ENCODE measurements at regions not wholly inside any gene's neighbourhood (a gene's known extent, or its start where the extent isn't known, plus 50 kb on each side); places are given as distances from the start of the nearest gene placed in this dataset.
A peak's percentile ranks its signal among the peaks of the same experiment; 100 is the strongest.

DNA sequence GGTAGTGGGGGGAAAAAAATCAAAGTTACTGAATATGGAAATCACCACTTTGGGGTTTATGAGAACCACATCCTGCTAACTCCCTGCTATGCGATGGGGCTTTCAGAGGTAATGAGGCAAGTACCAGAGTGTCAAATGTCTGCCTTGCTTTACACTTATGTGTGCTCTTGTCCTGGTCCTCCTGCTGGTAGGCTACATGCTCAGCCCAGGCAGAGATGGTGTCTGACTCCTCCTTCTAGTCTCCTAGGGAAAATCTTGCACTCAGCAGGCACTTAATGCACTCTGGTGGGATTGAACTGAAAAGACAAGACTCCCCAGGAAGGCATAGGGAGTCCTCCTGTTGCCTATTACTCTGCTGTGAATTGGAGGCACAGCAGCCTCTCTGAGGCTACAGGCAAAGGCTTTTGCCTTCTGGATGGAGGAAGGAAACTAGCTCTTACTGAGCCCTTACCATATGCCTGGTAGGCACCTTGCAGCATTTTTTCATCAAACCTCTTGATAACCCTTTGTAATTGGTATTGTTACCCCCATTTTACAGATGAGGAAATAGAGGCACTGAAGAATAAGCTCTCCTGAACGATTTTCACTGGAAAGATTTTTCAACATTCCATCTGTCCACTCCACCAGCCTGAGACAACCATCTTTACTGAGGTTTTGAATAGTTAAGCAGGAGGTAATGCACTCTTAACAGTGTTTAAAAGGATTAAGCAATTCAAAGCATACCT is 132.1 kb upstream of the PAX6 start:
- Mint-ChIP-seq H3K27ac (no peak overlapping the region), H3K36me3 (ENCODE audit: insufficient read depth in 1 of 3, low read depth in 3 of 3) (no peaks in the 10 kb centered on the region), H3K4me3 (no peak overlapping the region), H3K27me3 (ENCODE audit: low read depth) (no peaks in the 10 kb centered on the region), H3K9me3 (no peaks in the 10 kb centered on the region), H3K4me1 (peaks cover 11 to 29% of the 10 kb centered on the region in 2 experiments)
- TF ChIP-seq CTCF (conservative IDR thresholded peaks at IDR 0.05), result peak; percentile 25; the same call in 2 of the 3 replicates
- H3K27me3 ChIP-seq (ENCODE audit: insufficient read depth, low read length), result no peaks in the 10 kb centered on the region
- H2AFZ ChIP-seq (ENCODE audit: low read length), result no peak overlapping the region
- no peak overlapping the region for H2BK120ac ChIP-seq (ENCODE audit: low read depth, low read length, poor library complexity, severe bottlenecking)
- no peak overlapping the region for H3K9ac ChIP-seq (ENCODE audit: extremely low read depth, insufficient read length, low read length)
- no CpG with 5 or more reads among the region's 2 CpGs for WGBS (ENCODE audit: extremely low coverage, insufficient read length, low lambda C conversion rate)
- no peak overlapping the region for H3K4me2 ChIP-seq (ENCODE audit: insufficient read depth, insufficient read length, low read length)
- no peak overlapping the region for H3T11ph ChIP-seq (ENCODE audit: low read length)
- H2BK20ac ChIP-seq (ENCODE audit: low read depth, low read length, poor library complexity, severe bottlenecking), result no peak overlapping the region
- no peak overlapping the region for H3K27ac ChIP-seq (ENCODE audit: insufficient read length, low read depth, low read length)
- H3K79me1 ChIP-seq (ENCODE audit: insufficient read depth, low read depth, low read length, poor library complexity, severe bottlenecking), result no peaks in the 10 kb centered on the region
- no peak overlapping the region for H2BK12ac ChIP-seq (ENCODE audit: insufficient read length, low read depth, low read length)
- H4K5ac ChIP-seq (ENCODE audit: insufficient read length, low read depth, low read length), result no peak overlapping the region
- no peak overlapping the region for H4K91ac ChIP-seq (ENCODE audit: insufficient read length, low read depth, low read length)
- no peak overlapping the region for H4K8ac ChIP-seq (replicated peaks; ENCODE audit: insufficient read length, low read depth, low read length)
- H3K79me2 ChIP-seq (ENCODE audit: insufficient read depth, low read length), result no peaks in the 10 kb centered on the region
- no peak overlapping the region for H2BK15ac ChIP-seq (ENCODE audit: low read depth, low read length)
- no peak overlapping the region for H3K56ac ChIP-seq (ENCODE audit: insufficient read length, low read depth, low read length)
- H3K23ac ChIP-seq (ENCODE audit: insufficient read length, low read depth, low read length), result no peak overlapping the region
- H3K18ac ChIP-seq (ENCODE audit: insufficient read length, low read depth, low read length), result no peak overlapping the region
- H2BK5ac ChIP-seq (ENCODE audit: insufficient read length, low read length), result no peak overlapping the region
- no peak for DNase-seq
- no peak overlapping the region for H2AK5ac ChIP-seq (ENCODE audit: insufficient read length, low read length)
- H3K23me2 ChIP-seq (ENCODE audit: insufficient read length, low read depth, low read length, poor library complexity, severe bottlenecking), result no peaks in the 10 kb centered on the region
- H3K4ac ChIP-seq (ENCODE audit: low read depth, low read length), result no peak overlapping the region
- H4K20me1 ChIP-seq (ENCODE audit: control insufficient read depth, insufficient read depth, insufficient read length), result no peaks in the 10 kb centered on the region
- no peaks in the 10 kb centered on the region for H3K4me1 ChIP-seq (ENCODE audit: insufficient read depth, low read length)
- H3K9me3 ChIP-seq (ENCODE audit: control insufficient read depth, low read depth, low read length), result no peaks in the 10 kb centered on the region
- H3K14ac ChIP-seq (ENCODE audit: insufficient read depth, low read length), result no peak overlapping the region
